ENCODE measurements at regions not wholly inside any gene's neighbourhood (a gene's known extent, or its start where the extent isn't known, plus 50 kb on each side); places are given as distances from the start of the nearest gene placed in this dataset.

GRCh38 chr6:140064366-140064765 lies 689.9 kb upstream of the CITED2 start:
- no peak for TF ChIP-seq POLR2A (IDR thresholded peaks at IDR 0.05; ENCODE audit: extremely low read depth, insufficient read length)
- TF ChIP-seq CTCF (IDR thresholded peaks at IDR 0.05; ENCODE audit: low read depth, low read length): no peak
- TF ChIP-seq MYC (IDR thresholded peaks at IDR 0.05; ENCODE audit: low read depth, low read length): no peak
- no peak for TF ChIP-seq MAX (IDR thresholded peaks at IDR 0.05; ENCODE audit: low read depth, low read length)
